ENCODE measurements at regions not wholly inside any gene's neighbourhood (a gene's known extent, or its start where the extent isn't known, plus 50 kb on each side); places are given as distances from the start of the nearest gene placed in this dataset.

DNA sequence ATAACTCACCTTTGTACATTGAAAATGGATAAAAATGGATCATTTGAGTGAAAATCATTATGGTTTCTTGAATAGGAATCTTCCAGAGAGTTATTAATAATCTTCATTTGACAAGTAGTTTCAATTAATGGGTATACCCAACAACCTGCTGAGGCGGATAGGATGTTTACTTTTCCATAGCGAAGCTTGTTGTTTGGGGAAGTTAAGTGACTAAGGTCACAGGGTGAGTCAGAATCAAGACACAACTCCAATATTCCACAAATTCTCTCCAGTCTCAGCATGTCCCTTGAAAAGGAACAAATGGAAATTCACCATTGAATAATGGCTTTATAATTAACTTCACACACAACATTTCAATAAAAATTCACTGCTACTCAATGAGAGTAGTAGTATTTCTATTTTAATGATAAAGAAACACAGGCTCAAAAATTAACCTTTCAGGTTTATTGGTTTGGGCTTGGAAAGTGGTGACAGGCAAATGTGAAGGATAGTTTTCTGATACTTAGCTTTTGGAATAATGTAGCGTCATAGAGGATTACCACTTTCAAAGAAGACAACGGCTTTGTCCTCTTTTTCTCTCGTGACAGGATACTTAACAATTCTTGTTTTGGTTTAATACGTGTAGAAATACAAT is 211.3 kb downstream of the GPD2 start:
- DNase-seq: no peak

DNA sequence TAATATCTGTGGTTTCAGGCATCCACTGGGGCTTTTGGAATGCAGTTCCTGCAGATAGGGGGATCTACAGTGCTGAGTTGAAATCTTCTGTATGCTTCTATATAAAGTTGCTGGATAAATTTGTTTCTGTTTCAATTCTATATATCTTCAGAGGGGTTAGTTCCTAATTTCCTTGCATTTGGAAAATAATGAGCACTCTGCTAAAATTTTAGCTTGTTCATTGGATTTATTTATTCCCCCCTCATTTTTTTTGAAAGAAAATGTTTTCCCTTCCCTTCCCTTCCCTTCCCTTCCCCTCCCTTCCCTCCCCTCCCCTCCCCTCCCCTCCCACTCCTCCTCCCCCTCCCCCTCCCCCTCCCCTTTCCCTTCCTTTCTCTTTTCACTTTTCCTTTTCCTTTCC is 212.3 kb downstream of the GPD2 start:
- no peak for DNase-seq

DNA sequence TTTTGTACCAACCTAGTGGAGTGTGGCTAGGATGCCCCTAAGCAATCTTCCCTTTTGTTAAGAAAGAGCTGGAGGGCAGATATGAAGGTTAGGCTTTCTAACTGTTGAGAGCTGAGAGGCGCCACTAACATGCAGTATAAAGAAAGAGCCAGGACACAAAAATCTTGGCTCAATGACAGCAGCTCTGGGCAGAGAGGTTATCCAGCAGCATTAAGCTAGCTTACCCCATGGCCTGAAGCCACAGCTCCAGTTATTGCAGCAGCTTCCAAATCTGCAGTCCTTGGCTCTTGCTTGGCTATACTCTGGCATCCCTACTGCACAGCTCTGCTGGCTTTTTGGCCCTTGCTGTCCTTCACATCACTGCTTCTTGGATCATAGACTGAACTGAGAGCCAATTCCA is 213.4 kb downstream of the GPD2 start:
- DNase-seq: no peak

DNA sequence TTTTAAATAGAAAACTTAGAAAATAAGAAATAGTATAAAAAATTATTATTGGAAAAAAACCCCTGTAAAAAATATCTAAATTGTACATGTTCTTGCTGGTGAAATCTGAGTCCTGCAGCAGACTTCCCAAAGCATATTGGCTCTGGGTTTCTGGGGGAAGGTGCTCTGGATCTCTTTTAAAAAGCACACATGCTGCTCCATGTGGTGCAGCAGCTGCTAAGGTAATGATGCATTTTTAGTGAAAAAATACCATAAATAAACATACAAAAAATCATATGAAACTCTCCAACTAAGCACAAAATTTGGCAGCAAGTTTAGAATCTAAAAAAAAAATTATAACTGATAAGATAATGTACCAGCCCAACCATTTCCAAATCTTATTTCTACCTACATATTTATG is 216.5 kb downstream of the GPD2 start:
- DNase-seq: no peak

DNA sequence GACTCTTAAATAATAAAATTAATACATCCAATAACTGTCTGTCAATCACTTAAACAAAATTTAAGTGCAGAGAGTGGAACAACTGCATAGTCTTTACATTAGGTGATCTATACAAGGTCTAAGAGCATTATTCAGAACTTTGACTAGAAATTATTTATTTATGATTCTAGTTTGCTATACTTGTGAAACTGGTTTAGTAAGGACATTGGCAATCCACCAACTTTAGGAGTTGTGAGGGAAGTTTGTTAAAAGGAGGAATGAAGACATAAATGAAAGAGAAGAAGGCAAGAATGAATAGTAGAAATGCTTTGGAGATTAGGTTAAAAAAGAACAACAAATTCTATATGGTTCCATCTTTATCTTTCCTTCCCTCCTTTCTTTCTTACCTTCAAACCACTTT is 217.5 kb downstream of the GPD2 start:
- DNase-seq: no peak

DNA sequence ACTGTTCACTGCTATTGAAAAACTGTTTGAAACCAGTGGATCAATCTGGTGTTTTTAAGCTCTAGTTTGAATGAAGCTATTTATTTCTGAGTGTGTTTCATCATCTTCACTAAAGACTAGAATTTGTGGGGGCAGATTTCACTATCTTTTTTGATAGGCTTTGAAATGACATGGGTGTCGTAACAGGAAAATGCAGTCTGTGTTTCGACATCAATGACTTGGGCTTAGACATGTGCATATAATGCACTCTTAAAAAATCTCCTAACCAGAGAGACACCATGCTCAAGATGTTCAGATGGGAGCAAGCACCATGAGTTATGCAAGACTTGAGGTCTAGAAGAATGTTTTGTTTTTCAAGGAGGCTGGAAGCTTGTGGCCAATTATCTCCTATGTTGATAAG is 221.6 kb downstream of the GPD2 start:
- DNase-seq: peak; percentile 3 to 26 (median 12)

DNA sequence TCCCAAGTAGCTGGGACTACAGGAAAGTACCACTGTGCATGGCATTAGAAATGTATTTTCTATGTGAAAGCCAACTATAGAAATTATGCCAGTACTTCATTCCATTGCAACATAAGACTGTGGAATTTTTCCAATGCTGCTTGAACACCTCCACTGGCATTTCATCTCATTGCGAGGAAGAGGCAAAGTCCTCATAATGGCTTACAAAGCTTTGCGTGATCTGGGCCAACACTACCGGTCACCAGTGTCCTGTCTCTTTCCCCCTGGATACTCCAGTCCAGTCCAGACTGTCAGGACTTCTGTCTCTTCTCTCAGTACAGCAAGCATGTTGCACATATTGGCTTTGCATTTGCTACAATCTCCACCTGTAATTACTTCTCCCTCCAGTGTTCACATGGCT is 223.5 kb downstream of the GPD2 start:
- DNase-seq: no peak

DNA sequence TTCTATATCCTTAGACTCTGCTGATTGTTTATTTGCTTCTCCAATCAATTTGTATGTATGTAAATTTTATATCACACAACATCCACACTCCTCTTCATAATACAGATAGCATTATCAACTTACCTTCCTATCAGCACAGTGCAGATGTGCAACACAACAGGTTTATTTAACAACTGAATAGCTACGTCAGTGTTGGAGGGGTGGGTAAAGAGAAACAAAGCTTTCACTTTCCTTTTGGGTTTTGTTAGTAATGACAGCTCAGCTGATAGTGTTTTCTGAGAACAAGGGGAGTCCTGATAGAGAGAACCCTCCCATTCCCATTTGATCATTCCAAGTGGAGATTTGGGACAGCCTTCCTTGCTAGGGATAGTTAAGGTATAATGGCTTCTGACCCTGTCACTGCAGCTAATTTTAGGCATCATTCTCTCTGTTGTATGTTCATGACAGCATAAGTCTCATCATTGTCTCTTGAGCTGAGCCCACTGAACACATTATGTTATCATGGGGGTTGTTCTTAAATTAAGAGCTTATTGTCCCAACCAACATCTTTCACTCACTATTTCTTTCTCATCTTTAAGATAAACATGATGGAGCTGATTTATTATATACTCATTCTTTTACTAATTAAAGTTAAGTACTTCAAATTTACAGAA is 227.7 kb downstream of the GPD2 start:
- DNase-seq: no peak

DNA sequence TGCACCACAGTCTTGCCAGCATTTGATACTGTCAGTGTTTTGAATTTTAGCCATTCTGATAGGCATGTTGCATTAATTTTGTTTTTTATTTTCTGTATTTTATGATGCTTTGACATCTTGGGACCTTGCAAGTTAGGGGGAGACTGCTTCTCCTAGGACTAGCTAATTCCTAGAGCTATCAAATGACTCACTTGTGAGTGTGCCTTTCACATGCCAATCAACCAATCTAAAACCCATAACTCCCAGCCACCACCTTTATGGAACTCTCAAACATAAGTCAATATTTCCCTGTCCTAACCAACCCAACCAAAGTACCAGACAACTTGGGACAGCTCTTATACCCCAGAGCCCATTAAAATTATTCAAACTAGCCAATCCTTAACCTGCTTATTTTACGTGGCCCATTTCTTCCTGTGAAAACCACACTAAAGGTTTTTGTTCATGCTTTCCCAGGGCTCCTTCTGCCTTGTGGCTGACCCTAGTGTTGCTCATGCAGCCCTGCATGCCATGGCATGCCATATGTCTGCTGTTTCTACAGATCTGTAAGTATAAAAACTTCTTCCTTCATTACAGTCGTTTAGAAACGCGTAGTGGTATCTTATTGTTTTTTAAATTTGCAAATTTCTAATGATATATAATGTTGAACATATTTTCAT is 230.1 kb downstream of the GPD2 start:
- no peak for DNase-seq

DNA sequence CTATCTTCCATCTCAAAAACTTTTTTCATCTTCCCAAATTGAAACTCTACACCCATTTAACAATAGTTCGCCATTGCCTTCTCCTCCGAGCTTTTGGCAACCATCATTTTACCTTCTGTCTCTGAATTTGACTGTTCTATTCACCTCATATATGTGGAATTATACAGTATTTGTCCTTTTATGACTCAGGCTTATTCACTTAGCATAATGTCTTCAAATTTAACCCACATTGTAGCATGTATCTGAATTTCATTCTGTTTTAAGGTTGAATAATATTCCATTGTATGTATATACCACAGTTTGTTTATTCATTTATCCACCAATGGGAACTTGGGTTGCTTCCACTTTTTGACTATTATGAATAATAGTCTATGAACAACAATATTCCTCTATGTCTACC is 233.9 kb downstream of the GPD2 start:
- no peak for DNase-seq

DNA sequence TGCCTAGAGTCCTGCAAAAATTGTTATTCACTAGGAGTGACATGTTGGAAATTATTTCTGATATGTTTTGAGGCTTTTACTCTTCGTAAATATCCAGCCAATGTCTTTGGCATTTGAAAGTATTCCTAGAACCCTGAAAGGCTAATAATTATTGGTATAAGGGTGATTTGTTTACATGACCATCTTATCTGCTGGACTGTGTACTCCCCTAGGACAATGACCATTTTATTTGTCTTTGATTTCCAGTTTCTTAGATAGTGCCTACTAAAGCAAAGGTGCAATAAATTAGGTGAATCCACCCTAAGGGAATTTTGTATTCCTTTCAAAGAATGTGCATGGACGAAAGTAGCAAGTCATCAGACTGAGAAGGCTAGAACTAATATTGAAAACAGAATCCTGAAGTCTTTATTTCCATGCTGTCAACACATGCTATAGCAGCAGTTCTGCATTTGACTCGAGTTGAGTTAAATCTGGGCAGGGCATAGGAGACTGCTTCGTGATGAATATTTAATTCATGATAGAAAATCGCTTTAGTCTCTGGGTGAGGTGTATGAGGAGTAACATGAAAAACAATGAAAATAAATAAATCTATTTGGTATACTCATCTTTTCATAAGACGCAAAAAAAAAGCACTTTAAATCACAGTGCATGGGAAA is 235.7 kb downstream of the GPD2 start:
- no peak for DNase-seq

DNA sequence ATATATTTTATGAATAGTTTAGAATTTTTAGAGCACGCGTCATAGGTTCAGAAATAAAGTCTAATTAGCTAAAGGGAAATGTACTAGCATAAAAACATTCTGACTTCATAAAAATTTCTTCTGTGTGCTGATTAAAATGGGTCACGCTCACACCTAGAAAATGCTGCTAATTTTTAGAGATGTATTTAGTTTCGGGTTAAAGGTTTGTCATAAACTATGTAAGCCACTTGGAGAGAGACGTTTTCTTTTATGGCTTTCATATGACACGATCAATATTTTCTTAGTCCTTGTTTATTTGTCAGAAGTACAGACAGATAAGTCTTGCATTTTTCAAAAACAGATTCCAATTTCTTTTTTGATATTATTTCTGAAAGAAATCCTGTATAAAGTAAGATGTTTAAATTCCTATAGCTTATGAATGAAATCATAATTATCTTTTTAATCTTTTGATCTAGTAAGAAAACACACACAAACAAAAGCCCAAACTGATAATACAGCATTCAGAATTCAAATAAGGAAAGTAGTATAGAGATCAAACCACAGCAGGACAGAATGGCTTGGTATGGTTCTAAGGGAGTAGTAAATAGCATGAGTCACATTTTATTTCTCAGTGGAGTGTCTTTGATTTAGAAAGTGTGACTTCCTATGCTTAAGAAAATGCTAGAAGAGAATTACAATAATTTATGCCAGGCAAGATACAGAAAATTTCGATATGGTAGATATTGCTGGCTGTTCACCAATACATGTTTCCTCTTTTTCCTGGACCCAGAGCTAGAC is 236.6 kb downstream of the GPD2 start:
- no peak for DNase-seq

DNA sequence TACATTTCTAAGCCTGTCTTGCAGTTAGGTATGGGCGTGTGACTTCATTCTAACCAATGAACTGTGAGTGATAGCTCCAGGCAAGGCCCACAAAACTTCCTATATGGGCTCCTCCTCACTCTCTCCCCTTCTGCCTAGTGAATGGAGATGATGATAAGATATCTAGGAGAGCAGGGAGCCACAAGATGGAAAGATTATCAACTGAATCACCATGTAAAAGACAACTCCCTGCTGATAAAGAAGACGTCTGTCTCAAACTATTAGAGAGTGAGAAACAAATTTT is 237.1 kb downstream of the GPD2 start:
- no peak for DNase-seq

DNA sequence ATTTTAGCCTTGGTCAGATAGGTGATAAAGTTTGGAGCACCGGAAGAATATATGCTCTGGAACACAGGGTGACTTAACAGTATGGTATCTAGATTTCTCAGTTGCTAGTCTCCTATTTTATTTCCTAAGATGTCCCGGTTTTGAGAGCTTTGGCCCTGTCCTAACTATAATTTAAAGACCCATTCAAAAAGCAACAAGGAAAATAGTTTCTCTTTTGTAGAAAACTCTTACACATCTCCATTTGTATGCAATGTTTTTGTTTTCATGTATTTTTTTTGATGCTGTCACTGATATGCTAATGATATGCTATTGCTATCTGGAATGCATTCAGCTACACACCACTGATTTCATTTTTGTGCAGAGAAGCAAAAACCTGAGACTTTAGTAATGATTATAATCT is 237.8 kb downstream of the GPD2 start:
- DNase-seq: no peak

DNA sequence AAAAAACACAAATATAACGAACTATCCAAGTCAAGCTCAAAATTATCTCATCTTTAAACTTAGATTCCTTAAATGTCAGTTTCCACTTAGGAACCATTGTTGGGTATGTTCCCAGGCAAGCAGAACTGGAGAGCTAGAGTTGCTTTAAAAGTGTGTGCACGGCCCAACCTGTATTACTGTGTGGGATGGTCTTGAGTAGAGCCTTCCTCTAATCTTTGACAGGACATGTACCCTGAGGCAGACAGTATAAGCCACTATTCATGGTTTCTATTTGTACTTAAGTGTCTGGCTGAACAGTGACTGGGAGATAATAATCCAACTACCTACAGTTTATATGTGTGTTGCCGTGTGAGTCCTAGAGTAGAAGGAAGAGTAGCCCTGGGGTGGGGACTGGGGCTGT is 239.7 kb downstream of the GPD2 start:
- no peak for DNase-seq

DNA sequence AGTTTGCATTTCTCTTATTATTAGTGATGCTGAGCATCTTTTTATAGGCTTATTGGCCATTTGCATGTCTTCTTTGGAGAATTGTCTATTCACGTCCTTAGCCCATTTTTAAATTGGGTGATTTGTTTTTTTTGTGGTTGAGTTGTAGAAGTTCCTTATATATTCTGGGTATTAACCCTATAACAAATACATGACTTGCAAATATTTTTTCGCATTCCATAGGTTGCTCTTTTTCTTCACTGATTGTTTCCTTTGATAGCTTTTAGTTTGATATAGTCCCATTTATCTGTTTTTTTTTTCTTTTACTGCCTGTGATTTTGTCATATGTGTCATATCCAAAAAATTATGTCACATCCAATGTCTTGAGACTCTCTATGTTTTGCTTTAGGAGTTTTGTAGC is 243.6 kb downstream of the GPD2 start:
- no peak for DNase-seq

DNA sequence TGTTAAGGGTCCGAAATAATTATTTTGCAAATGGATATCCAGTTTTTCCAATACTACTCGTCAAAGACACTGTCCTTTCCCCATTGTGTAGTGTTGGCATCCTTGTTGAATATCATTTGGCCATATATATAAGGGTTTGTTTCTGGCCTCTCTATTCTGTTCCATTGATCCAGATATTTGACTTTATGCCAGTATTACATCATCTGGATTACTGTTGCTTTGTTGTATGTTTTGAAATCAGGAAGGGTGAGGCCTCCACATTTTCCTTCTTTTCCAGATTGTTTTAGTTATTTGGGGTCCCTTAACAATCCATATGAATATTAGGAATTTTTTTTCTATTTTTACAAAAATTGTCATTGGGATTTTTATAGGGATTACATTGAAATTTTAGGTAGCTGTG is 244.1 kb downstream of the GPD2 start:
- no peak for DNase-seq

DNA sequence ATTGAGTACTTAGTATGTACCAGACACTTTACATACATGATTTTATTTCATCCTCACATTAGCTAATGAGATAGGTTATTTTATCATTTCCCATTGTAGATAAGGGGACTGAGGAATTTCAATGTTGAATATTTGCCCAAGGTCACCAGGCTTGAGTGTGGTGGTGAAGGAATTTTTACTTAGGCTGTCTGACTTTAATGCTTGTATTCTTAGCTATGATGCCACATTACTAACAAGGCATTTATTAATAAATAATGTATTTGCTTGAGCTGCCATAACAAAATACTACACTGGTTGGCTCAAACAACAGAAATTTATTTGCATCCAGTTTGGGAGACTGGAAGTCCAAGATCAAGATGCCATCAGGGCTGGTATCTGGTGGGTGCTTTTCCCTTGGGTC is 250.9 kb downstream of the GPD2 start:
- no peak for DNase-seq

DNA sequence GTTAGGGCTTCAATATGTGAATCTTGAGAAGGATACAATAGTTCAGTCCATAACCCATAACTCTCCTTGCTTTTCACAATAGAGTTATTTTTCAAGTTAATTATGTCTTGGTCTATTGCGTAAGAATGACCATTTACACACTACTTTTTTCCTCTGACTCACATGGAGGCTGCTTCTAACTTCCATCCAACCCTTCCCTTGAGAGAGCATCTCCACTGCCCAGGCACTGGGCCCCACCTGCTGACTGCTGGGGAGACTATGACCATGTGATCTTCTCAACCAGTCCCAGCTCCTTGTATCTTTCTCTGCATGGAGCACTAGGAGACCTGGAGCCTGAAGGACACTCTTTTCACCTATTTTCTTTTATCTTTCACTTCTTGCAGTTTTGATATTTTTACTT is 251.5 kb downstream of the GPD2 start:
- no peak for DNase-seq

DNA sequence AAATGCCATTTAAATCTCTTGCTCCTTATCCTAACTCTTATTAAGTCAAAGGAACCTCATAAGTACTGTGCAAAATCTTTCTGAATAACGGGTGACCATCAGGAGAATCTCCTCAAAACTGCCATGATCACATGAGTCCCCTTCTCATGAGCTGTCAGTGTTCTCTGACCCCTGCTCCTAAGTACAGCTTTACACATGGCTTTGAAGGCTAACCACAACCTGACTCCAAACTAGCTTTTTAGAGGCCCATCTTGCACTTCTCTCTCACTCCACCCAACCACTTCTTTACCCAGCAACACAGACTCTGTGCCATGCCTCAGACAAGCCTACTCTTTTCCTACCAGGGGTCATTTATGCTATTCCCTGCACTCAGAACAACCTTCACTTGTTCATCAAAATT is 253.8 kb downstream of the GPD2 start:
- DNase-seq: no peak

DNA sequence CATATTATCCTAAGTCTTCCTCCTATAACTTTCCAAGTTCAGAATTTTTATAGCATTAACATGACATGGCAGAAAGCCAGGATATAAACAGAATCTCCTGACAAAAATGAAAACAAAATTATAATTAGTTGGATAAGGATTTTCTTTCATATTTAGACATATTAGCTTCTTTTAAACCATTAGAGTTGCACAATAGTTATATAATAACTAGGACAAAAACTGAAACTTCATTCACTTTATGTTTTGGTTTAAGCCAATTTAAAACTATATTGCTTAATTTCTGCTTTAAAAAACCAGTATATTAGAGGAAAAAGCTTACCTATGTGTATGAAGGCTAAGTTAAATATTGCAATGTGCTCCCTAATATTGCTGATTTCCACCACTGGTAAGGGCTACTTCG is 254.8 kb downstream of the GPD2 start:
- DNase-seq: no peak

DNA sequence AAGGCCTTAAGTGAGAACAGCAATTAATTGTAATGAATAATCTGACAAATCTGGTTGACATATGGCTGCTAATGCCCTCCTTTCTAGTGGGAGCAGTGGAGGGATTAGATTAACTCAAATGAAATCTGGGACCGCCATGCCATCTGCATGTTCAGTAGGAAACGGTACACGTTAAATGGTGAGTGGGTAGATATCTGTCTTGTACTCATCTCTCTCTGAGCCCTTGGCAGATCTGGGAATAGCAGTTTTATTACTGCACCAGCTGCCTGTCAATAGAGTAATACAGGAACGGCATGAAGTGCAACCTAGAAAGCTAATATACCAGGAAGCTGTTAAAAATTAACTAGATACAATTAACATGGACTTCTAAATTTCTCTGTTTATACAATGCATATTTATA is 258.8 kb downstream of the GPD2 start:
- DNase-seq: no peak

DNA sequence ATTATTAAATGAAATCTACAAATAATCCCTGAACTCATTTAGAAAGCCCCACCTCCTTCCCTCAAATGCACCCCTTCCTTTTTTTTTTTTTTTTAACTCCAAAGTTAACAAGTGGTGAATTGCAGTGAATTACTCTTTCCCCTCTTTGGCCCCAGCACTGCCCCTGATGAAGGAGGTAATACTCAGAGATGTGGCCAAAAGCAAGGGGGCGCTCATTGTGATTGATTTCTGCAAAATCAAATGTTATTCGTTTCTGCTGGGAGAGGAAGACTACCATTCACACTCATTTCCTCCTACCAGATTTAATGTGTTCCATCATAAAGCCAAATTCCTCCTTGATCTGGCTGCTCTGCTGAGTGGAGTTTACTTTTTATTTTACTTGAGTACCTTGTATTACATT is 259.4 kb downstream of the GPD2 start:
- no peak for DNase-seq

DNA sequence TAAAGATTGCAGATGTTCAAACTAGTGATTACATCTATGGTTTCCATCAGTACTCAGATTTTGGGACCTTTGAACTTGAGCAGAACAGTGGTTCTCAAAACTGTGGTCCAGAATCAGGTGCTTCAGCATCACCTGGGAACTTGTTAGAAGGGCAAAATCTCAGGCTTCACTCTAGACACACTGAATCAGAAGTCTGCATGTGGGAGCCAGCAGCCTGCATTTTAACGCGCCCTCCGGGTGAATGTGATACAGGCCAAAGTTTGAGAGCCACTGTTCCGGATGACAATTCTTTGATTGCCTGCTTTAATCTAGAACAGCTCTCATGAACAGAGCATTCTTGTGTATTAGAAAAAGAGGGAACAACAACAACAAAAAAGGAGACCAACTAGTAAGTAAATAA is 261.7 kb downstream of the GPD2 start:
- DNase-seq: no peak
